RWPE1 (cell line): ENCODE measurements at regions not wholly inside any gene's neighbourhood (a gene's known extent, or its start where the extent isn't known, plus 50 kb on each side); places are given as distances from the start of the nearest gene placed in this dataset.

Source experiments
- CTCF ChIA-PET: fragments of 350-600 bp; sonication (Branson Sonifier 250); formaldehyde crosslinking; extraction: SDS; loops from one replicate; lab custom pipeline; 2021; lab: Yijun Ruan, JAX
- POLR2A ChIA-PET: fragments of 400-600 bp; formaldehyde crosslinking; extraction: SDS; loops from one replicate; lab custom pipeline; 2020; ENCODE audit warnings: antibody characterized with exemption; ENCODE audit not compliant: low non-redundant PET; lab: Yijun Ruan, JAX
- DNase-seq: peaks from one replicate; pipeline ENCODE4 v3.0.0; 2012; ENCODE audit warnings: low spot score
- H3K27ac ChIP-seq: fragments of 450-650 bp; 2 replicates; pipeline ENCODE4 v1.5.1; 2017
- CTCF ChIP-seq: fragments of 450-650 bp; conservative IDR thresholded peaks from 2 replicates; pipeline ENCODE4 v1.5.1; 2017; ENCODE audit warnings: low read depth, mild to moderate bottlenecking

- ChIA-PET POLR2A (no interaction called here), CTCF (no interaction called here)
- DNase-seq, result no peak
- no peak overlapping the region for H3K27ac ChIP-seq
- no peak for TF ChIP-seq CTCF
Measured at GRCh38 chr3:55369141-55369847, 117.8 kb downstream of the WNT5A start.

- DNase-seq, result no peak
- no peak for TF ChIP-seq CTCF
- H3K27ac ChIP-seq, result no peak overlapping the region
- ChIA-PET POLR2A (no interaction called here), CTCF (no interaction called here)
Measured at GRCh38 chr3:55368366-55368765, 118.7 kb downstream of the WNT5A start.

GRCh38 chr3:55367384-55367783 is 119.7 kb downstream of the WNT5A start:
- POLR2A ChIA-PET, result no interaction called here
- CTCF ChIA-PET, result no interaction called here
- no peak for TF ChIP-seq CTCF

GRCh38 chr3:55364421-55364820 is 122.7 kb downstream of the WNT5A start:
- ChIA-PET POLR2A (no interaction called here), CTCF (interaction anchor here (1.1 kb wide), 1 partner anchor 511 kb away, joined by 3 read pairs; no protein-coding TSS in a partner anchor)
- no peak for TF ChIP-seq CTCF
- DNase-seq, result no peak
- H3K27ac ChIP-seq, result no peak overlapping the region

More at GRCh38 chr3:55367384-55367783, 119.7 kb downstream of the WNT5A start:
- no peak for DNase-seq
- H3K27ac ChIP-seq, result no peak overlapping the region

GRCh38 chr3:55362210-55362960 is 124.7 kb downstream of the WNT5A start:
- H3K27ac ChIP-seq, result no peak overlapping the region
- CTCF ChIA-PET, result no interaction called here
- peak; percentile 3 for DNase-seq
- POLR2A ChIA-PET, result no interaction called here
- no peak for TF ChIP-seq CTCF

GRCh38 chr3:55357796-55358195 is 129.3 kb downstream of the WNT5A start:
- CTCF ChIA-PET, result no interaction called here

More at GRCh38 chr3:55357796-55358195, 129.3 kb downstream of the WNT5A start:
- no peak for TF ChIP-seq CTCF
- DNase-seq, result no peak
- no peak overlapping the region for H3K27ac ChIP-seq
- POLR2A ChIA-PET, result no interaction called here
